ENCODE measurements at regions not wholly inside any gene's neighbourhood (a gene's known extent, or its start where the extent isn't known, plus 50 kb on each side); places are given as distances from the start of the nearest gene placed in this dataset.

GRCh38 chr6:128807577-128807976, 75.4 kb upstream of the LAMA2 start:
- Mint-ChIP-seq H3K4me1 (ENCODE audit: unreplicated experiment) (no peaks in the 10 kb centered on the region), H3K9me3 (ENCODE audit: unreplicated experiment) (no peaks in the 10 kb centered on the region), H3K36me3 (ENCODE audit: low read depth, unreplicated experiment) (no peaks in the 10 kb centered on the region), H3K27me3 (ENCODE audit: unreplicated experiment) (no peaks in the 10 kb centered on the region), H3K4me3 (ENCODE audit: unreplicated experiment) (no peak overlapping the region), H3K27ac (ENCODE audit: unreplicated experiment) (no peak overlapping the region)
- peak; percentile 66 for TF ChIP-seq CTCF (IDR thresholded peaks at IDR 0.05; ENCODE audit: unreplicated experiment)
- no peak for DNase-seq (ENCODE audit: low spot score)

GRCh38 chr6:128806261-128806660, 76.7 kb upstream of the LAMA2 start:
- no peaks in the 10 kb centered on the region for H3K4me1 Mint-ChIP-seq (ENCODE audit: unreplicated experiment)
- no peak for TF ChIP-seq CTCF (IDR thresholded peaks at IDR 0.05; ENCODE audit: unreplicated experiment)
- no peaks in the 10 kb centered on the region for H3K9me3 Mint-ChIP-seq (ENCODE audit: unreplicated experiment)
- no peak overlapping the region for H3K4me3 Mint-ChIP-seq (ENCODE audit: unreplicated experiment)
- no peak overlapping the region for H3K27ac Mint-ChIP-seq (ENCODE audit: unreplicated experiment)
- no peak for DNase-seq (ENCODE audit: low spot score)
- no peaks in the 10 kb centered on the region for H3K27me3 Mint-ChIP-seq (ENCODE audit: unreplicated experiment)
- H3K36me3 Mint-ChIP-seq (ENCODE audit: low read depth, unreplicated experiment): no peaks in the 10 kb centered on the region

DNA sequence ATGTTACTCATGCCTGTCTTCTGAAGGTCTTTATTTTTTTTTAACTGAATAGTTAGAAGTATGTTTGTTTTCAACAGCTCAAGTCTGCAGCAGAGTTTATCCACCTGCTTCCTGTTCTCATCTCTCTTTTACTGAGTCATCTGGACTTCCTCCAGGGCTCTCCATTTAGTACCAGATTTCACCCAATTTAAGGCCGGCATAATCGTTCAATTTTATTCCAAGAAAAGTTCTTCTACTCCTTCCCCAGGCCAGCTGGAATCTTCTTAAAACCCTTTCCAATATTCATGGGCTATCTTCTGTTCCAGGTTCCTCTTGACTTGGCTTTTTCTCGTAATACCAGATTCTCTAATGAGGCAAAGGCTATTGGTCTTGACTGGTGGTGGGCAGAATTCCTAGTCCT, 79.0 kb upstream of the LAMA2 start:
- H3K4me3 Mint-ChIP-seq (ENCODE audit: unreplicated experiment): no peak overlapping the region
- H3K4me1 Mint-ChIP-seq (ENCODE audit: unreplicated experiment): no peaks in the 10 kb centered on the region
- no peaks in the 10 kb centered on the region for H3K36me3 Mint-ChIP-seq (ENCODE audit: low read depth, unreplicated experiment)
- DNase-seq (ENCODE audit: low spot score): no peak
- no peak for TF ChIP-seq CTCF (IDR thresholded peaks at IDR 0.05; ENCODE audit: unreplicated experiment)
- no peaks in the 10 kb centered on the region for H3K9me3 Mint-ChIP-seq (ENCODE audit: unreplicated experiment)
- H3K27ac Mint-ChIP-seq (ENCODE audit: unreplicated experiment): no peak overlapping the region
- H3K27me3 Mint-ChIP-seq (ENCODE audit: unreplicated experiment): no peaks in the 10 kb centered on the region

GRCh38 chr6:128801621-128802020, 81.3 kb upstream of the LAMA2 start:
- H3K4me3 Mint-ChIP-seq (ENCODE audit: unreplicated experiment): no peak overlapping the region
- H3K9me3 Mint-ChIP-seq (ENCODE audit: unreplicated experiment): no peaks in the 10 kb centered on the region
- no peak overlapping the region for H3K27ac Mint-ChIP-seq (ENCODE audit: unreplicated experiment)
- no peaks in the 10 kb centered on the region for H3K36me3 Mint-ChIP-seq (ENCODE audit: low read depth, unreplicated experiment)
- no peak for DNase-seq (ENCODE audit: low spot score)
- H3K4me1 Mint-ChIP-seq (ENCODE audit: unreplicated experiment): no peaks in the 10 kb centered on the region
- TF ChIP-seq CTCF (IDR thresholded peaks at IDR 0.05; ENCODE audit: unreplicated experiment): no peak
- H3K27me3 Mint-ChIP-seq (ENCODE audit: unreplicated experiment): no peaks in the 10 kb centered on the region

- H3K27ac Mint-ChIP-seq (ENCODE audit: unreplicated experiment): no peak overlapping the region
- no peaks in the 10 kb centered on the region for H3K36me3 Mint-ChIP-seq (ENCODE audit: low read depth, unreplicated experiment)
- DNase-seq (ENCODE audit: low spot score): no peak
- H3K4me3 Mint-ChIP-seq (ENCODE audit: unreplicated experiment): no peak overlapping the region
- TF ChIP-seq CTCF (IDR thresholded peaks at IDR 0.05; ENCODE audit: unreplicated experiment): no peak
- H3K9me3 Mint-ChIP-seq (ENCODE audit: unreplicated experiment): no peaks in the 10 kb centered on the region
- H3K27me3 Mint-ChIP-seq (ENCODE audit: unreplicated experiment): no peaks in the 10 kb centered on the region
- H3K4me1 Mint-ChIP-seq (ENCODE audit: unreplicated experiment): no peaks in the 10 kb centered on the region
Measured at GRCh38 chr6:128784266-128784665, 98.7 kb upstream of the LAMA2 start.
